H54 (cell line): ENCODE measurements at regions not wholly inside any gene's neighbourhood (a gene's known extent, or its start where the extent isn't known, plus 50 kb on each side); places are given as distances from the start of the nearest gene placed in this dataset.

Source experiments
- DNase-seq: peaks from one replicate; pipeline ENCODE4 v3.0.0; 2011; ENCODE audit warnings: low spot score, mixed read lengths; ENCODE audit not compliant: insufficient read length
- FAIRE-seq: peaks from 3 replicates; lab custom pipeline; 2011; peaks lifted over from hg19 to GRCh38; lab: Jason Lieb, UNC
- POLR2A ChIP-seq: IDR thresholded peaks from 2 replicates; pipeline ENCODE4 v1.6.1; 2011; ENCODE audit warnings: low read depth, mild to moderate bottlenecking, low read length

GRCh38 chr15:88348579-88349230 is 92.2 kb upstream of the NTRK3 start:
- FAIRE-seq (no peak), DNase-seq (no peak)
- no peak for TF ChIP-seq POLR2A

- FAIRE-seq (no peak), DNase-seq (no peak)
- TF ChIP-seq POLR2A = no peak
Measured at GRCh38 chr15:88345962-88346361, 89.4 kb upstream of the NTRK3 start.

DNA sequence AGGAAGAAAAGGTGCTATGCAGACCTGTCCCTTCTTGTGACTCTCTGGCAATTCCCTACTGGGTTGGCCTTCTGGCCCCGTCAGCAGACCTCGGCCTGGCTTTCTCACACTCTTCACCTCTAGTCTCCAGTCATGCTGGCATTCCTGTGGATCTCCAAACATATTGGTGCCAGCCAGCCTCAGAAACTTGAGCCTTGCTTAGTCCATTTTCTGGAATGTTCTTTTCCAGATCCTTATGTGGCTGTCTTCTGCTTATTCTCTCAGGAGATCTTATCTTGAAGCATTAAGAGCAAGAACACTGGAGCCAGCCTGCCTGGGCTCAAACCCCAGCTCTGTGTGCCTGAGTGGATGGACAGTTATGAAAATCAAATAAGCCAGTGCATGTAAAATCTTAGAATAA is 88.2 kb upstream of the NTRK3 start:
- no peak for TF ChIP-seq POLR2A
- DNase-seq = no peak
- FAIRE-seq = no peak

DNA sequence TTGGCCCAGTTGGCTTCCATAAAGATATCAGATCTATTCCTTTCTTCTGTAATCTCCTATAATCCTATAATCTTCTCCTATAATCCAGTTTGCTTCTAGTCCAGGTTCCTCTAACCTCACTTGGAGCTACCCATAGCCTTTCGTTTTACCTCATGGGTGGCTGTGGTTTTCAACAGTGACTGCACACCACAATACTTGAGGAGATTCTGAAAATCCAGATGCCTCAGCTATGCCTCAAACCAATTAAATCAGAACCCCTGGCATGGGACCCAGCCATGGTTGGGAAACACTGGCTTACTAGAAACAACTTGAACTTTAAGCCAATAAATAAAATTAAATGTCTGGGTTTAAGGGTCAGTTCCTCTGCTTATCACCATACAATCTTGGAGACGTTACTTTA is 86.1 kb upstream of the NTRK3 start:
- DNase-seq = no peak
- FAIRE-seq = no peak
- no peak for TF ChIP-seq POLR2A

DNA sequence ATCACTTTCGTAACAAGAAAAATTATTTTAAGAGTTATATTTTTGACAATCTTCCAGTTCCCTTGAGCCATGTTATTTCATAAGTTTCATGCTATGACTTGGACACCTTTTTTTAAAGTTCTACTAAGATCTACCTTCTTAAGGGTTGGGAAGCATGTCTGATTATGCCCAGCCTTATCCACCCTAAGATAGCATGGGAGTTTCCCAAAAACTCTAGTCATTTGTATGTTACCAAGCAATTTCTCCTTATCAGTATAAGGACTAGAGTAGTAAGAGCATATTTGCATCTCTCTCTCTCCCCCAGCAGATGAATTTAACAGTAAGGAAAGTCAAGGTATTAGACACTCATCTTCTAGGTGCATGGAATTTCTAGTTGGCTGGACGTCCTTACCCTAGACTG is 85.1 kb upstream of the NTRK3 start:
- FAIRE-seq (no peak), DNase-seq (no peak)
- no peak for TF ChIP-seq POLR2A

GRCh38 chr15:88341006-88341405 is 84.5 kb upstream of the NTRK3 start:
- TF ChIP-seq POLR2A = no peak
- no peak for FAIRE-seq

DNA sequence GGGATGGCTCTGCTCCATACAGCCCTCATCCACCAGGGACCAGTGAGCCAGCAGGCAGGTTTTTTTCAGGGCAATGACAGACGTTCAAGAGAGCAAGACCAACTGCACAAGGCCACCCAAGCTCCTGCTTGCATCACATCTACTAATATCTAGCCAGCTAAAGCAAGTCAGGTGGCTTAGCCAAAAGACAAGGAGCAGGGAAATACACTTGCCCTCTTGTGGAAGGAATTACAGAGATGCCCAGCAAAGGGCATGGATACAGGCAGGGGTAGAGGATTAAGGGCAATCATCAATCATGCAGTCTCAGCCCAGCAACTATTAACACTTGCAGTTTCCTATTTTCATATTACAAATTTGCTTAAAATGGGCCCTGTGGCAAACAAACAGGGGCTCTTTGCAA is 81.5 kb upstream of the NTRK3 start:
- DNase-seq (no peak), FAIRE-seq (no peak)
- TF ChIP-seq POLR2A = no peak

More at GRCh38 chr15:88341006-88341405, 84.5 kb upstream of the NTRK3 start:
- no peak for DNase-seq

- DNase-seq = no peak
- no peak for FAIRE-seq
- no peak for TF ChIP-seq POLR2A
Measured at GRCh38 chr15:88335074-88335473, 78.5 kb upstream of the NTRK3 start.

- no peak for TF ChIP-seq POLR2A
- peak; percentile 11 for DNase-seq
- no peak for FAIRE-seq
Measured at GRCh38 chr15:88334436-88334835, 77.9 kb upstream of the NTRK3 start.

GRCh38 chr15:88331291-88331690 is 74.8 kb upstream of the NTRK3 start:
- no peak for FAIRE-seq
- DNase-seq = peak; percentile 20
- TF ChIP-seq POLR2A = no peak

DNA sequence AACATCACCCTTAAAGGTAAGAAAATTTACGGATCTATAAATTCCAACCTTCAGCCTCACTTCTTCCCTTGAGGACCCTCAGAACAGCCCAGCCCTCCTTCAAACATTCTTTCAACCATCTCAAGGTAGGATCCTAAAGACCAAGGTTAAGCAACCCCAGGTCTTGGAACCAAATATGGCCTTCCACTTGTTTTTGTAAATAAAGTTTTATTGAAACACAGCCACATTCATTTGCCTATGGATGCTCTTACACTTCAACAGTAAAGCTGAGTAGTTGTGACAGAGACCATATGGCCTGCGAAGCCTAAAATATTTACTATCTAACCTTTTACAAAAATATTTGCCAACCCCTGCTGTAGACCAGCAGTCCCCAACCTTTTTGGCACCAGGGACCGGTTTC is 70.4 kb upstream of the NTRK3 start:
- no peak for DNase-seq
- no peak for FAIRE-seq

GRCh38 chr15:88324741-88325065 is 68.2 kb upstream of the NTRK3 start:
- no peak for TF ChIP-seq POLR2A
- DNase-seq = no peak
- no peak for FAIRE-seq

More for the DNA sequence above, 70.4 kb upstream of the NTRK3 start:
- TF ChIP-seq POLR2A = no peak

DNA sequence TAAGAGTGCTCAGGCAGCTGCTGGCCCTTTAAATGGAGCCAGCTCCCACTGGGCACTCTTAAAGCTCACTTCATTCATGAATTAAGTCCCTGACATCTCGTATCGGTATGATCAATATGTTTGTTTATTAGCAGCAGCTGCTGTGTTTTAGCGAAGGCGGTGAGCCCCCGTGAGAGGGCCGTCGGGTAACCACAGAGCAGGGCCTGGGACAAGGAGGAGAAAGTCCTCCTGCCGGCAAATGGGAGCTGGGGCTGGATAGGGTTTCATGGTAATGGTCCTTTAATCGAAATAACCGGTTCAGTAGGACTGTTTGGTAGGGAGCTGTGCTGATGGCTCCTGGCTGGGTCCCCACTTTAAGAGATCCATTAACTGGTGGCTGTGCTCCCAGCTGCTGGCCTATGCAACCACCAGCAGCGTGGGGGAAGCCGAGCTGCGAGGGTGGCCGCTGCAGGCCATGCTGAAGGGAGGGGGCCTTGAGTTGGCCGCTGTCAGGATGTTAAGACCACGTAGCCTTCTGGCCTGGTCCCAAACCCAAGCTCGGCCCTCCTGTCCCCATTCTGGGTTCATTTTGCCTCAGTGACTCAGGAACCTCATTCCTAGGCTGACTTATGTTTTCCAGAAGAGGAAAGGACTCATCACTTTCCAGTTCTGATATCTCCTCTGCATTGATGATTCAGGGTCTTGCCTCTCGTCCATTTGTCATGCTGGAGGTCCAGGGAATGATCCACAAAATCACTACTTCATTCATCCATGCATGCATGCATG is 67.6 kb upstream of the NTRK3 start:
- DNase-seq (no peak), FAIRE-seq (no peak)
- no peak for TF ChIP-seq POLR2A

GRCh38 chr15:88323468-88323867 is 66.9 kb upstream of the NTRK3 start:
- no peak for FAIRE-seq
- no peak for TF ChIP-seq POLR2A

GRCh38 chr15:88322461-88322860 is 65.9 kb upstream of the NTRK3 start:
- no peak for DNase-seq
- no peak for TF ChIP-seq POLR2A
- FAIRE-seq = no peak

More at GRCh38 chr15:88323468-88323867, 66.9 kb upstream of the NTRK3 start:
- no peak for DNase-seq

- TF ChIP-seq POLR2A = no peak
- DNase-seq (no peak), FAIRE-seq (no peak)
Measured at GRCh38 chr15:88321271-88321670, 64.7 kb upstream of the NTRK3 start.
